Breast epithelium (tissue), 3 donors: ENCODE measurements at regions not wholly inside any gene's neighbourhood (a gene's known extent, or its start where the extent isn't known, plus 50 kb on each side); places are given as distances from the start of the nearest gene placed in this dataset.

Experiments
- CTCF ChIP-seq, 3 donors: fragments of 450-650 bp; IDR thresholded peaks; one replicate each; pipeline ENCODE4 v1.5.1; 2016 to 2017; ENCODE audit warnings: antibody characterized with exemption in 3 of 3, mild to moderate bottlenecking in 3 of 3, moderate library complexity in 3 of 3
- POLR2AphosphoS5 ChIP-seq, 3 donors: sonication (generic); formaldehyde crosslinking; IDR thresholded peaks; one replicate each; pipeline ENCODE4 v1.6.1; 2017; ENCODE audit warnings: antibody characterized with exemption in 3 of 3

- TF ChIP-seq CTCF (IDR thresholded peaks at IDR 0.05) (no peak), POLR2AphosphoS5 (IDR thresholded peaks at IDR 0.05) (no peak)
Measured at GRCh38 chr1:181335631-181336030, 147.7 kb upstream of the CACNA1E start.
